ENCODE measurements at regions not wholly inside any gene's neighbourhood (a gene's known extent, or its start where the extent isn't known, plus 50 kb on each side); places are given as distances from the start of the nearest gene placed in this dataset.

DNA sequence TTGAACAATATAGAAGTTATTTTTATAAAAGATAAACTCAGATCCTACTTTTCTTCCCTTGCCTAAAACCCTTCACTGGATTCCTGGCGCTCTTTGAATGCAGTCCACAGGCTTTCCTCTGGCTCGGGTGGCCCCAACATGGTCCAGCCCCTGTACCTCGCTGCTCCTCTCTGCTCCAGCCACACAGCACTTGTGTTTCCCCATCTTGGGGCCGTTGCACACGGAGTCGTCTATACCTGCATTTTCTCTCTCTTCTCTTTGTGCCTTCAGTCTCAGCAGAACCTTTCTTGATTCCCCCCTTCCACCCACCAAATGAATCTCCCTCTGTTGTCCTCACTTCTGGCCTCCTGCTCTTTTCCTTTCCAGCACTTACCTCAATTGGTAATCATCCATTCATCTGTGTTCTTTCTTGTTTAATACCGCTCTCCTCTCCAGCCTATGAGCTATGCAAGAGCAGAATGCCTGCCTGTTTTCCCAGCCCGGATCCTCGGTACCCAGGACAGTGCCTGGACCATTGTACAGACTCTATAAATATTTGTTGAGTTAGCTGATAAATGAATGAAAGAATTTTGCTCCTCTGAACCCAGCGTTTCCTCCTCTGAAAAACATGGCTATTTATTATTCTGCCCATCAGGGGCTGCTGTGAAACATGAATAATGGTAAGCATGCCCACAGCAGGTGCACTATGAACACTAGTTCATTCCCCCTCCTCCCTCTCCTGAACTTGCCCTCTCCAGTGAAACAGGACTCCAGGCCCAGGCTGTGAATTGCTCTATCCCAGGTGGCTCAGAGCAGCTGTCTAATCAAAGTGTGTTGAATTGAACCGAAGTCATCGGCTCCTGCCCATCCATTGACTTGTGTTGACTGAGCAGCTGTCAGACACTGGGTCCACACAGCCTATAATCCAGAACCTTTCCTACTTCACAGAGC is 266.9 kb downstream of the PTPRU start:
- WGBS, 2 donors, result 64 to 67% methylated on average over 12 of the region's 12 CpGs
- Histone ChIP-seq H3K4me1 (no peaks in the 10 kb centered on the region), H3K4me3 (replicated peaks in 1 of 3) (no peak overlapping the region), H3K27me3 (no peaks in the 10 kb centered on the region), H3K36me3 (no peaks in the 10 kb centered on the region), H3K27ac (no peak overlapping the region), H3K9me3 (no peaks in the 10 kb centered on the region)
- intact Hi-C loops (cut with DNase I), result no loop called here
- DNase-seq, result no peak
- no peak for TF ChIP-seq POLR2A (IDR thresholded peaks at IDR 0.05)
- TF ChIP-seq, protein P1, sequence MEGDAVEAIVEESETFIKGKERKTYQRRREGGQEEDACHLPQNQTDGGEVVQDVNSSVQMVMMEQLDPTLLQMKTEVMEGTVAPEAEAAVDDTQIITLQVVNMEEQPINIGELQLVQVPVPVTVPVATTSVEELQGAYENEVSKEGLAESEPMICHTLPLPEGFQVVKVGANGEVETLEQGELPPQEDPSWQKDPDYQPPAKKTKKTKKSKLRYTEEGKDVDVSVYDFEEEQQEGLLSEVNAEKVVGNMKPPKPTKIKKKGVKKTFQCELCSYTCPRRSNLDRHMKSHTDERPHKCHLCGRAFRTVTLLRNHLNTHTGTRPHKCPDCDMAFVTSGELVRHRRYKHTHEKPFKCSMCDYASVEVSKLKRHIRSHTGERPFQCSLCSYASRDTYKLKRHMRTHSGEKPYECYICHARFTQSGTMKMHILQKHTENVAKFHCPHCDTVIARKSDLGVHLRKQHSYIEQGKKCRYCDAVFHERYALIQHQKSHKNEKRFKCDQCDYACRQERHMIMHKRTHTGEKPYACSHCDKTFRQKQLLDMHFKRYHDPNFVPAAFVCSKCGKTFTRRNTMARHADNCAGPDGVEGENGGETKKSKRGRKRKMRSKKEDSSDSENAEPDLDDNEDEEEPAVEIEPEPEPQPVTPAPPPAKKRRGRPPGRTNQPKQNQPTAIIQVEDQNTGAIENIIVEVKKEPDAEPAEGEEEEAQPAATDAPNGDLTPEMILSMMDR (IDR thresholded peaks at IDR 0.05), result no peak

- H3K36me3 ChIP-seq, result no peaks in the 10 kb centered on the region
- no peaks in the 10 kb centered on the region for H3K27me3 ChIP-seq
- H3K27ac ChIP-seq, result no peak overlapping the region
Observed at GRCh38 chr1:29502225-29502910, 266.0 kb downstream of the PTPRU start.

DNA sequence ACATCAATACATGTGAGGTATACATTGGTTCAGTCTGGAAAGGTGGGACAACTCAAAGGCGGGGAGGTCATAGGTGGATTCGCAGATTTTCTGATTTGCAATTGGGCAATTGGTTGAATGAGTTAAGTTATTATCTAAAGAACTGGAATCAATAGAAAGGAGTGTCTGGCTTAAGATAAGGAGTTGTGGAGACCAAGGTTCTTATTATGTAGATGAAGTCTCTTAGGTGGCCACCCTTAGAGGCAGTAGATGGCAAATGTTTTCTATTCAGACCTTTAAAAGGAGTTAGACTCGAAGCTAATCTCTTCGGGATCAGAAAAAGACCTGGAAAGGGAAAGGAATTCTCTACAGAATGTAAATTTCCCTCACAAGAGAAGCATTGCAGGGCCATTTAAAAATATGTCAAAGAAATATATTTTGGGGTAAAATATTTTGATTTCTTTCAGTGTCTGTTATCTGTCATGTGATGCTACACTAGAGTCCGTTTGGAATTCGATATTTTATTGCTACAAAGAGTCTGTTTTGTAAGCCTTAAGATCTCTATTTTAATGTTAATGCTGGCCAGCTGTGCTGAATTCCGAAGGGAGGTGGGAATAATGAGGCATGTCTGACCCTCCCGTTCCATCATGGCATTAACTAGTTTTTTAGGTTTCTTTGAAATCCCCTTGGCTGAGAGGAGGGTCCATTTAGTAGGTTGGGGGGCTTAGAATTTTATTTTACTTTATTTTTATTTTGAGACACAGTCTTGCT is 265.1 kb downstream of the PTPRU start:
- Histone ChIP-seq H3K4me3 (replicated peaks in 1 of 3) (no peak overlapping the region), H3K27ac (no peak overlapping the region), H3K4me1 (no peaks in the 10 kb centered on the region), H3K9me3 (no peaks in the 10 kb centered on the region), H3K27me3 (no peaks in the 10 kb centered on the region), H3K36me3 (no peaks in the 10 kb centered on the region)
- WGBS, 2 donors, result 36 to 41% methylated on average over 8 of the region's 8 CpGs
- intact Hi-C loops (cut with DNase I), result no loop called here
- TF ChIP-seq POLR2A (IDR thresholded peaks at IDR 0.05), result no peak
- TF ChIP-seq, protein P1 (IDR thresholded peaks at IDR 0.05), result no peak
- no peak for DNase-seq

More at GRCh38 chr1:29502225-29502910, 266.0 kb downstream of the PTPRU start:
- Histone ChIP-seq H3K9me3 (no peaks in the 10 kb centered on the region), H3K4me3 (replicated peaks in 1 of 3) (no peak overlapping the region), H3K4me1 (no peaks in the 10 kb centered on the region)
- DNase-seq, result no peak
- TF ChIP-seq POLR2A (IDR thresholded peaks at IDR 0.05), result no peak
- TF ChIP-seq, protein P1 (IDR thresholded peaks at IDR 0.05), result no peak
- intact Hi-C loops (cut with DNase I), result no loop called here
- WGBS, 2 donors, result 82 to 91% methylated on average over 3 of the region's 3 CpGs

GRCh38 chr1:29500651-29501050 is 264.3 kb downstream of the PTPRU start:
- Histone ChIP-seq H3K36me3 (no peaks in the 10 kb centered on the region), H3K4me1 (no peaks in the 10 kb centered on the region), H3K27ac (no peak overlapping the region), H3K27me3 (no peaks in the 10 kb centered on the region), H3K9me3 (no peaks in the 10 kb centered on the region), H3K4me3 (replicated peaks in 1 of 3) (no peak overlapping the region)
- no peak for TF ChIP-seq POLR2A (IDR thresholded peaks at IDR 0.05)
- WGBS, 2 donors, result 74 to 88% methylated on average over 5 of the region's 5 CpGs
- DNase-seq, result no peak
- intact Hi-C loops (cut with DNase I), result no loop called here

GRCh38 chr1:29500041-29500440 is 263.7 kb downstream of the PTPRU start:
- H3K4me3 ChIP-seq (replicated peaks in 1 of 3), result no peak overlapping the region
- H3K9me3 ChIP-seq, result no peaks in the 10 kb centered on the region
- DNase-seq, result no peak
- no peaks in the 10 kb centered on the region for H3K4me1 ChIP-seq
- TF ChIP-seq POLR2A (IDR thresholded peaks at IDR 0.05), result no peak
- TF ChIP-seq, protein P1 (IDR thresholded peaks at IDR 0.05), result no peak
- intact Hi-C loops (cut with DNase I), result no loop called here
- 90 to 92% methylated on average over 5 to 9 of the region's 9 CpGs for WGBS, 2 donors
- no peaks in the 10 kb centered on the region for H3K27me3 ChIP-seq
- no peaks in the 10 kb centered on the region for H3K36me3 ChIP-seq
- H3K27ac ChIP-seq, result no peak overlapping the region

Measured in thyroid gland (tissue), 4 donors.